ENCODE measurements at regions not wholly inside any gene's neighbourhood (a gene's known extent, or its start where the extent isn't known, plus 50 kb on each side); places are given as distances from the start of the nearest gene placed in this dataset.
A peak's percentile ranks its signal among the peaks of the same experiment; 100 is the strongest.

GRCh38 chr12:124109760-124110159 is 136.7 kb downstream of the ZNF664 start (continued):
- TF ChIP-seq CEBPG (CRISPR knock-in tag; IDR thresholded peaks at IDR 0.05) (no peak), CEBPG (tag; conservative IDR thresholded peaks at IDR 0.05 in 1 of 2, IDR thresholded peaks at IDR 0.05 in 1 of 2) (peak in 1 of 2 experiments; percentile 65; a peak in 2 of 4 replicates), ZNF224 (CRISPR knock-in tag; IDR thresholded peaks at IDR 0.05) (no peak), HDAC8 (tag; IDR thresholded peaks at IDR 0.05) (no peak), RHOXF2B (CRISPR knock-in tag; conservative IDR thresholded peaks at IDR 0.05) (no peak)
- TF ChIP-seq, protein P1, sequence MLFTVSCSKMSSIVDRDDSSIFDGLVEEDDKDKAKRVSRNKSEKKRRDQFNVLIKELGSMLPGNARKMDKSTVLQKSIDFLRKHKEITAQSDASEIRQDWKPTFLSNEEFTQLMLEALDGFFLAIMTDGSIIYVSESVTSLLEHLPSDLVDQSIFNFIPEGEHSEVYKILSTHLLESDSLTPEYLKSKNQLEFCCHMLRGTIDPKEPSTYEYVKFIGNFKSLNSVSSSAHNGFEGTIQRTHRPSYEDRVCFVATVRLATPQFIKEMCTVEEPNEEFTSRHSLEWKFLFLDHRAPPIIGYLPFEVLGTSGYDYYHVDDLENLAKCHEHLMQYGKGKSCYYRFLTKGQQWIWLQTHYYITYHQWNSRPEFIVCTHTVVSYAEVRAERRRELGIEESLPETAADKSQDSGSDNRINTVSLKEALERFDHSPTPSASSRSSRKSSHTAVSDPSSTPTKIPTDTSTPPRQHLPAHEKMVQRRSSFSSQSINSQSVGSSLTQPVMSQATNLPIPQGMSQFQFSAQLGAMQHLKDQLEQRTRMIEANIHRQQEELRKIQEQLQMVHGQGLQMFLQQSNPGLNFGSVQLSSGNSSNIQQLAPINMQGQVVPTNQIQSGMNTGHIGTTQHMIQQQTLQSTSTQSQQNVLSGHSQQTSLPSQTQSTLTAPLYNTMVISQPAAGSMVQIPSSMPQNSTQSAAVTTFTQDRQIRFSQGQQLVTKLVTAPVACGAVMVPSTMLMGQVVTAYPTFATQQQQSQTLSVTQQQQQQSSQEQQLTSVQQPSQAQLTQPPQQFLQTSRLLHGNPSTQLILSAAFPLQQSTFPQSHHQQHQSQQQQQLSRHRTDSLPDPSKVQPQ (CRISPR knock-in tag; IDR thresholded peaks at IDR 0.05; ENCODE audit: borderline replicate concordance), result no peak

- ChIA-PET POLR2A (interaction anchor here (1.4 kb wide), 1 partner anchor 15 kb away, joined by 4 read pairs; no protein-coding TSS in a partner anchor), CTCF (ENCODE audit: low intra/inter-chr PET ratio) (no interaction called here)
- intact Hi-C loops (cut with micrococcal nuclease), result no loop called here
- TF ChIP-seq, protein P2, sequence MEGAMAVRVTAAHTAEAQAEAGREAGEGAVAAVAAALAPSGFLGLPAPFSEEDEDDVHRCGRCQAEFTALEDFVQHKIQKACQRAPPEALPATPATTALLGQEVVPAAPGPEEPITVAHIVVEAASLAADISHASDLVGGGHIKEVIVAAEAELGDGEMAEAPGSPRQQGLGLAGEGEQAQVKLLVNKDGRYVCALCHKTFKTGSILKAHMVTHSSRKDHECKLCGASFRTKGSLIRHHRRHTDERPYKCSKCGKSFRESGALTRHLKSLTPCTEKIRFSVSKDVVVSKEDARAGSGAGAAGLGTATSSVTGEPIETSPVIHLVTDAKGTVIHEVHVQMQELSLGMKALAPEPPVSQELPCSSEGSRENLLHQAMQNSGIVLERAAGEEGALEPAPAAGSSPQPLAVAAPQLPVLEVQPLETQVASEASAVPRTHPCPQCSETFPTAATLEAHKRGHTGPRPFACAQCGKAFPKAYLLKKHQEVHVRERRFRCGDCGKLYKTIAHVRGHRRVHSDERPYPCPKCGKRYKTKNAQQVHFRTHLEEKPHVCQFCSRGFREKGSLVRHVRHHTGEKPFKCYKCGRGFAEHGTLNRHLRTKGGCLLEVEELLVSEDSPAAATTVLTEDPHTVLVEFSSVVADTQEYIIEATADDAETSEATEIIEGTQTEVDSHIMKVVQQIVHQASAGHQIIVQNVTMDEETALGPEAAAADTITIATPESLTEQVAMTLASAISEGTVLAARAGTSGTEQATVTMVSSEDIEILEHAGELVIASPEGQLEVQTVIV (CRISPR knock-in tag; IDR thresholded peaks at IDR 0.05; ENCODE audit: borderline replicate concordance), result no peak
- TF ChIP-seq ZNF512 (tag; IDR thresholded peaks at IDR 0.05) (no peak), GTF3C2 (IDR thresholded peaks at IDR 0.05; ENCODE audit: borderline replicate concordance, extremely low read depth, insufficient read length) (no peak)
- no peak overlapping the region for H3K4me3 ChIP-seq
- no peak overlapping the region for H3K4me2 ChIP-seq (ENCODE audit: insufficient read depth, low read length)
- H3K27ac ChIP-seq (ENCODE audit: extremely low read depth, low read depth, low read length), result no peak overlapping the region
- H3K4me1 ChIP-seq (replicated peaks in 1 of 2; ENCODE audit: control insufficient read depth in 2 of 2, insufficient read depth in 2 of 2, low read length in 2 of 2), result no peaks in the 10 kb centered on the region
- H3K9me1 ChIP-seq (ENCODE audit: control insufficient read depth, insufficient read depth, low read length), result no peaks in the 10 kb centered on the region
- no peaks in the 10 kb centered on the region for H4K20me1 ChIP-seq (replicated peaks; ENCODE audit: control insufficient read depth, insufficient read depth, low read length)
- ATAC-seq (no peak), DNase-seq (ENCODE audit: extremely low read depth in 1 of 4, low spot score in 3 of 4) (no peak), FAIRE-seq (no peak)
- no TSS peak for BruUV-seq (replicated peaks)
- peaks cover 14 to 26% of the 10 kb centered on the region in 2 experiments for H3K27me3 ChIP-seq (ENCODE audit: control insufficient read depth in 2 of 2, insufficient read depth in 2 of 2, low read length in 2 of 2)
- in situ Hi-C loops (cut with MboI), result no loop called here
- no peaks in the 10 kb centered on the region for H3K36me3 ChIP-seq (ENCODE audit: control insufficient read depth, insufficient read depth, low read length)
- H2AFZ ChIP-seq (ENCODE audit: low read depth, low read length), result peak overlapping the region; percentile 46
- WGBS (ENCODE audit: insufficient coverage, low coverage, missing lambda C conversion rate), result 20% methylated on average over 2 of the region's 2 CpGs
- H3K79me2 ChIP-seq (ENCODE audit: control insufficient read depth, insufficient read depth, low read length), result no peaks in the 10 kb centered on the region
- H3K9ac ChIP-seq (ENCODE audit: insufficient read depth in 1 of 2, low read depth in 2 of 2, low read length in 2 of 2), result no peak overlapping the region
- no peaks in the 10 kb centered on the region; the same call in 1 of the 2 replicates for H3K9me3 ChIP-seq (replicated peaks; ENCODE audit: control insufficient read depth, insufficient read depth, low read depth, low read length)
These were observed 137.4 kb downstream of the ZNF664 start for GRCh38 chr12:124110372-124110883.
